Astrocyte (in vitro differentiated cells and primary cell): ENCODE measurements at regions not wholly inside any gene's neighbourhood (a gene's known extent, or its start where the extent isn't known, plus 50 kb on each side); places are given as distances from the start of the nearest gene placed in this dataset.

Experiments used
- CTCF ChIP-seq: IDR thresholded peaks from 2 replicates; pipeline ENCODE4 v1.5.1; 2011; ENCODE audit warnings: low read depth, mild to moderate bottlenecking, inconsistent platforms, low read length, moderate library complexity; ENCODE audit not compliant: insufficient read depth
- EZH2 ChIP-seq: IDR thresholded peaks from 2 replicates; pipeline ENCODE4 v1.6.1; 2012; ENCODE audit warnings: mild to moderate bottlenecking, low read length, inconsistent platforms; ENCODE audit not compliant: insufficient read depth

GRCh38 chr9:11338130-11338529 is 725.3 kb upstream of the PTPRD start:
- TF ChIP-seq CTCF (no peak), EZH2 (no peak)
